GM12878 (cell line): ENCODE measurements at regions not wholly inside any gene's neighbourhood (a gene's known extent, or its start where the extent isn't known, plus 50 kb on each side); places are given as distances from the start of the nearest gene placed in this dataset.

Experiments used
- ATAC-seq: fragments of 200-7000 bp; cut with Tn5 transposase; 3 replicates; pipeline ENCODE4 v1.9.1; 2020; ENCODE audit warnings: mild to moderate bottlenecking, moderate library complexity
- BruUV-seq: library from RNA; stranded (reverse); fragments of 400-500 nt; replicated peaks from 2 replicates; lab custom pipeline; 2021; lab: Mats Ljungman, UMichigan
- CTCF ChIA-PET: fragments of 300-600 bp; sonication (Branson Sonifier 250); formaldehyde crosslinking; extraction: SDS; loops from one replicate; lab custom pipeline; 2021; ENCODE audit warnings: inconsistent platforms; lab: Yijun Ruan, JAX
- POLR2A ChIA-PET: fragments of 350-600 bp; formaldehyde crosslinking; extraction: SDS; loops from one replicate; lab custom pipeline; 2021; ENCODE audit warnings: inconsistent platforms; lab: Charles Lee
- RAD21 ChIA-PET: fragments of 300-600 bp; sonication (Branson Sonifier 250); formaldehyde crosslinking; loops from one replicate; lab custom pipeline; 2023; ENCODE audit warnings: antibody characterized with exemption; ENCODE audit not compliant: unreplicated experiment; lab: Charles Lee
- SMC1A ChIA-PET: fragments of 300-600 bp; sonication (Branson Sonifier 250); formaldehyde crosslinking; loops from one replicate; lab custom pipeline; 2023; ENCODE audit not compliant: unreplicated experiment, uncharacterized antibody; lab: Charles Lee
- DNase-seq: peaks from one replicate; pipeline ENCODE4 v3.0.0-alpha.2; 2011; ENCODE audit warnings: low read depth, low spot score
- FAIRE-seq: peaks from 3 replicates; lab custom pipeline; 2011; peaks lifted over from hg19 to GRCh38; lab: Jason Lieb, UNC
- H2AFZ ChIP-seq: 2 replicates; pipeline ENCODE4 v1.6.0; 2011; ENCODE audit warnings: low read depth, low read length, control low read depth; ENCODE audit not compliant: control insufficient read depth
- H3K27ac ChIP-seq: 2 replicates; pipeline ENCODE4 v1.5.1; 2011; ENCODE audit warnings: control low read depth; ENCODE audit not compliant: control insufficient read depth, insufficient read depth
- H3K27me3 ChIP-seq, 2 experiments: replicated peaks in 1 of 2; 2 replicates each; pipeline versions ENCODE4 v1.6.0 to v1.6.1; 2011; ENCODE audit warnings: low read length in 1 of 2; ENCODE audit not compliant: control insufficient read depth in 2 of 2, insufficient read depth in 2 of 2
- H3K36me3 ChIP-seq, 2 experiments: 2 replicates each; pipeline ENCODE4 v1.5.1; 2011; ENCODE audit warnings: low read length in 1 of 2; ENCODE audit not compliant: control insufficient read depth in 2 of 2, insufficient read depth in 2 of 2
- H3K4me1 ChIP-seq: 2 replicates; pipeline ENCODE4 v1.6.1; 2011; ENCODE audit warnings: mild to moderate bottlenecking, low read length, moderate library complexity, mixed read lengths; ENCODE audit not compliant: control insufficient read depth, insufficient read depth
- H3K4me2 ChIP-seq: 2 replicates; pipeline ENCODE4 v1.6.0; 2011; ENCODE audit warnings: control low read depth; ENCODE audit not compliant: control insufficient read depth, insufficient read depth
- H3K4me3 ChIP-seq: fragments of 200-600 bp; sonication (generic); 2 replicates; pipeline ENCODE4 v1.5.1; 2016
- H3K79me2 ChIP-seq: 2 replicates; pipeline ENCODE4 v1.6.0; 2011; ENCODE audit warnings: low read length; ENCODE audit not compliant: control insufficient read depth, insufficient read depth
- H3K9ac ChIP-seq: 2 replicates; pipeline ENCODE4 v1.8.0; 2011; ENCODE audit warnings: low read length, control low read depth, mixed read lengths; ENCODE audit not compliant: control insufficient read depth, insufficient read depth
- H3K9me3 ChIP-seq: replicated peaks from 3 replicates; pipeline ENCODE4 v1.5.1; 2011; ENCODE audit warnings: mild to moderate bottlenecking, low read length; ENCODE audit not compliant: control insufficient read depth, insufficient read depth
- H4K20me1 ChIP-seq: 2 replicates; pipeline ENCODE4 v1.6.0; 2011; ENCODE audit not compliant: control insufficient read depth, insufficient read depth
- ATF3 ChIP-seq: IDR thresholded peaks from 2 replicates; pipeline ENCODE4 v1.6.1; 2011; ENCODE audit warnings: low read depth, mild to moderate bottlenecking, low read length, moderate library complexity, borderline replicate concordance; ENCODE audit errors: extremely low read depth
- BACH1 ChIP-seq: fragments of 450-650 bp; IDR thresholded peaks from 2 replicates; pipeline ENCODE4 v1.6.1; 2017; ENCODE audit warnings: mild to moderate bottlenecking, borderline replicate concordance
- BCL11A ChIP-seq: IDR thresholded peaks from 2 replicates; pipeline ENCODE4 v1.6.1; 2011; ENCODE audit warnings: low read depth, low read length
- ESRRA ChIP-seq: IDR thresholded peaks from 2 replicates; pipeline ENCODE4 v1.6.1; 2012; ENCODE audit warnings: mild to moderate bottlenecking, low read length, improper control_type of control experiment
- EZH2 ChIP-seq: IDR thresholded peaks from 2 replicates; pipeline ENCODE4 v1.6.1; 2012; ENCODE audit warnings: low read depth, mild to moderate bottlenecking, control low read depth, inconsistent platforms, low read length, borderline replicate concordance; ENCODE audit not compliant: control insufficient read depth
- FOXK2 ChIP-seq: fragments of 450-650 bp; IDR thresholded peaks from 2 replicates; pipeline ENCODE4 v1.6.1; 2017; ENCODE audit warnings: mild to moderate bottlenecking, moderate library complexity
- IRF3 ChIP-seq: fragments of 450-650 bp; IDR thresholded peaks from 2 replicates; pipeline ENCODE4 v1.6.1; 2014; ENCODE audit warnings: mild to moderate bottlenecking
- NR2F1 ChIP-seq: fragments of 450-650 bp; conservative IDR thresholded peaks from 2 replicates; pipeline ENCODE4 v1.6.1; 2017; ENCODE audit warnings: mild to moderate bottlenecking
- NRF1 ChIP-seq: conservative IDR thresholded peaks from 2 replicates; pipeline ENCODE4 v1.6.1; 2011; ENCODE audit warnings: mild to moderate bottlenecking, low read depth, low read length, improper control_type of control experiment
- POU2F2 ChIP-seq: IDR thresholded peaks from 3 replicates; pipeline ENCODE4 v1.6.1; 2011; ENCODE audit warnings: low read depth, mild to moderate bottlenecking, low read length, borderline replicate concordance
- RB1 ChIP-seq: fragments of 450-650 bp; formaldehyde crosslinking; IDR thresholded peaks from 2 replicates; pipeline ENCODE4 v1.6.1; 2017; ENCODE audit warnings: mild to moderate bottlenecking, borderline replicate concordance
- RCOR1 ChIP-seq: conservative IDR thresholded peaks from 2 replicates; pipeline ENCODE4 v1.6.1; 2012; ENCODE audit warnings: low read depth, low read length, improper control_type of control experiment
- SMARCA5 ChIP-seq: fragments of 450-650 bp; IDR thresholded peaks from 2 replicates; pipeline ENCODE4 v1.6.1; 2017; ENCODE audit warnings: mild to moderate bottlenecking
- SRF ChIP-seq, 2 experiments: IDR thresholded peaks; 2 replicates each; pipeline ENCODE4 v1.6.1; 2011; ENCODE audit warnings: low read depth in 2 of 2, low read length in 2 of 2, mild to moderate bottlenecking in 1 of 2, moderate library complexity in 1 of 2
- TCF3 ChIP-seq: IDR thresholded peaks from 2 replicates; pipeline ENCODE4 v1.6.1; 2012; ENCODE audit warnings: low read depth, mild to moderate bottlenecking, low read length, borderline replicate concordance; ENCODE audit not compliant: insufficient read depth
- USF2 ChIP-seq: IDR thresholded peaks from 2 replicates; pipeline ENCODE4 v1.6.1; 2011; ENCODE audit warnings: low read depth, low read length, improper control_type of control experiment, borderline replicate concordance
- ZNF217 ChIP-seq: fragments of 450-650 bp; IDR thresholded peaks from 2 replicates; pipeline ENCODE4 v1.6.1; 2017; ENCODE audit warnings: antibody characterized with exemption, mild to moderate bottlenecking
- WGBS: methylation state at CpG from one replicate; pipeline ENCODE4 v1.1.6; 2016; ENCODE audit warnings: low lambda C conversion rate; ENCODE audit not compliant: insufficient replicate concordance, insufficient coverage; ENCODE audit errors: missing lambda C conversion rate; 5-methylcytosine and 5-hydroxymethylcytosine counted together
- in situ Hi-C: fragments of 300-500 bp; cut with MboI; formaldehyde crosslinking; loops from 9 replicates; pipeline ENCODE4 v1.14.3; 2018; ENCODE audit warnings: mixed read lengths
- intact Hi-C: fragments of 100-400 bp; cut with micrococcal nuclease; formaldehyde crosslinking; loops from one replicate; pipeline ENCODE4 v1.14.2; 2022; ENCODE audit not compliant: unreplicated experiment
- TF ChIP-seq, protein P1 (sequence below): fragments of 450-650 bp; IDR thresholded peaks from 2 replicates; pipeline ENCODE4 v1.6.1; 2017; ENCODE audit warnings: borderline replicate concordance
- TF ChIP-seq, protein P2 (sequence below): IDR thresholded peaks from 2 replicates; pipeline ENCODE4 v1.6.1; 2012; ENCODE audit warnings: mild to moderate bottlenecking, low read depth, low read length

DNA sequence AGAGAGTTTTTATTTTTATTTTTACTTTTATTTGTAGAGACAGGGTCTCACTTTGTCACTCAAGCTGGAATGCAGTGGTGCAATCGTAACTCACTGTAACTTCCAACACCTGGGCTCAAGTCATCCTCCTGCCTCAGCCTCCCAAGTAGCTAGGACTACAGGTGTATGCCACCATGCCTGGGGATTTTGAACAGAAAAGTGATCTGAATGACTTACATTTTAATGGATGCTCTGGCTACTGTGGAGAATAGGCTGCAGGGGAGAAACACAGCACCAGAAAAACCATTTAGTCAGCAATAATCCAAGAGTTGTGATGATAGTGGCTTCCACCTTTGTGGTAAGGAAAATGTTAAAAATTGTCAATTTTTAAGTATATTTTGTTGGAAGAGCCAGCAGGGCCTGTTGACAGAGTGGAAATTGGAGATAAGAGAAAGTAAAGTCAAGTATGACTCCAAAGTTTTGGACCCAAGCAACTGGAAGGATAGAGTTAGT is 106.0 kb upstream of the LOC128125822 start:
- POLR2A ChIA-PET: no interaction called here

More for the DNA sequence above, 106.0 kb upstream of the LOC128125822 start:
- ATAC-seq: no peak
- TF ChIP-seq, protein P1, sequence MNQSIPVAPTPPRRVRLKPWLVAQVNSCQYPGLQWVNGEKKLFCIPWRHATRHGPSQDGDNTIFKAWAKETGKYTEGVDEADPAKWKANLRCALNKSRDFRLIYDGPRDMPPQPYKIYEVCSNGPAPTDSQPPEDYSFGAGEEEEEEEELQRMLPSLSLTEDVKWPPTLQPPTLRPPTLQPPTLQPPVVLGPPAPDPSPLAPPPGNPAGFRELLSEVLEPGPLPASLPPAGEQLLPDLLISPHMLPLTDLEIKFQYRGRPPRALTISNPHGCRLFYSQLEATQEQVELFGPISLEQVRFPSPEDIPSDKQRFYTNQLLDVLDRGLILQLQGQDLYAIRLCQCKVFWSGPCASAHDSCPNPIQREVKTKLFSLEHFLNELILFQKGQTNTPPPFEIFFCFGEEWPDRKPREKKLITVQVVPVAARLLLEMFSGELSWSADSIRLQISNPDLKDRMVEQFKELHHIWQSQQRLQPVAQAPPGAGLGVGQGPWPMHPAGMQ: no peak
- no peak for TF ChIP-seq NR2F1
- TF ChIP-seq SMARCA5: no peak
- TF ChIP-seq ATF3: no peak
- TF ChIP-seq, protein P2, sequence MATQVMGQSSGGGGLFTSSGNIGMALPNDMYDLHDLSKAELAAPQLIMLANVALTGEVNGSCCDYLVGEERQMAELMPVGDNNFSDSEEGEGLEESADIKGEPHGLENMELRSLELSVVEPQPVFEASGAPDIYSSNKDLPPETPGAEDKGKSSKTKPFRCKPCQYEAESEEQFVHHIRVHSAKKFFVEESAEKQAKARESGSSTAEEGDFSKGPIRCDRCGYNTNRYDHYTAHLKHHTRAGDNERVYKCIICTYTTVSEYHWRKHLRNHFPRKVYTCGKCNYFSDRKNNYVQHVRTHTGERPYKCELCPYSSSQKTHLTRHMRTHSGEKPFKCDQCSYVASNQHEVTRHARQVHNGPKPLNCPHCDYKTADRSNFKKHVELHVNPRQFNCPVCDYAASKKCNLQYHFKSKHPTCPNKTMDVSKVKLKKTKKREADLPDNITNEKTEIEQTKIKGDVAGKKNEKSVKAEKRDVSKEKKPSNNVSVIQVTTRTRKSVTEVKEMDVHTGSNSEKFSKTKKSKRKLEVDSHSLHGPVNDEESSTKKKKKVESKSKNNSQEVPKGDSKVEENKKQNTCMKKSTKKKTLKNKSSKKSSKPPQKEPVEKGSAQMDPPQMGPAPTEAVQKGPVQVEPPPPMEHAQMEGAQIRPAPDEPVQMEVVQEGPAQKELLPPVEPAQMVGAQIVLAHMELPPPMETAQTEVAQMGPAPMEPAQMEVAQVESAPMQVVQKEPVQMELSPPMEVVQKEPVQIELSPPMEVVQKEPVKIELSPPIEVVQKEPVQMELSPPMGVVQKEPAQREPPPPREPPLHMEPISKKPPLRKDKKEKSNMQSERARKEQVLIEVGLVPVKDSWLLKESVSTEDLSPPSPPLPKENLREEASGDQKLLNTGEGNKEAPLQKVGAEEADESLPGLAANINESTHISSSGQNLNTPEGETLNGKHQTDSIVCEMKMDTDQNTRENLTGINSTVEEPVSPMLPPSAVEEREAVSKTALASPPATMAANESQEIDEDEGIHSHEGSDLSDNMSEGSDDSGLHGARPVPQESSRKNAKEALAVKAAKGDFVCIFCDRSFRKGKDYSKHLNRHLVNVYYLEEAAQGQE: no peak
- TF ChIP-seq POU2F2: no peak
- TF ChIP-seq BACH1: no peak
- no peak for TF ChIP-seq SRF (IDR thresholded peaks at IDR 0.05; ENCODE audit: low read depth in 2 of 2, low read length in 2 of 2)
- no peak for TF ChIP-seq RCOR1
- no peak for TF ChIP-seq USF2
- no peak for TF ChIP-seq BCL11A
- no peak for TF ChIP-seq RB1
- no peak for TF ChIP-seq ESRRA
- TF ChIP-seq EZH2: no peak
- no peak for TF ChIP-seq TCF3
- TF ChIP-seq NRF1: no peak
- TF ChIP-seq FOXK2: no peak
- no peak for TF ChIP-seq IRF3
- no peak for TF ChIP-seq ZNF217
- TF ChIP-seq, all 136 proteins: peak for 0
- no peak overlapping the region for H3K4me3 ChIP-seq
- H4K20me1 ChIP-seq: no peaks in the 10 kb centered on the region
- H3K27ac ChIP-seq: no peak overlapping the region
- no TSS peak for BruUV-seq
- ChIA-PET RAD21 (no interaction called here), SMC1A (interaction anchor here (1.4 kb wide), 1 partner anchor 112 kb away, joined by 4 read pairs; no protein-coding TSS in a partner anchor), CTCF (no interaction called here)
- H3K36me3 ChIP-seq: no peaks in the 10 kb centered on the region
- in situ Hi-C loops (no loop called here), intact Hi-C loops (no loop called here)
- no peaks in the 10 kb centered on the region for H3K4me1 ChIP-seq
- no peak for DNase-seq
- H3K79me2 ChIP-seq: no peaks in the 10 kb centered on the region
- WGBS: 94% methylated on average over 1 of the region's 1 CpG
- no peak overlapping the region for H3K4me2 ChIP-seq
- H3K9ac ChIP-seq: no peak overlapping the region
- no peaks in the 10 kb centered on the region for H3K27me3 ChIP-seq
- no peaks in the 10 kb centered on the region for H3K9me3 ChIP-seq
- no peak overlapping the region for H2AFZ ChIP-seq
- FAIRE-seq: no peak
